GM23248 (cell line): ENCODE measurements at regions not wholly inside any gene's neighbourhood (a gene's known extent, or its start where the extent isn't known, plus 50 kb on each side); places are given as distances from the start of the nearest gene placed in this dataset.

Experiments
- DNase-seq: peaks from one replicate; pipeline ENCODE4 v3.0.0-alpha.2; 2015
- H2AFZ ChIP-seq: fragments of 200-600 bp; sonication (generic); 2 replicates; pipeline ENCODE4 v1.6.1; 2016; ENCODE audit warnings: antibody characterized with exemption
- H3F3A ChIP-seq: fragments of 200-600 bp; sonication (generic); 2 replicates; pipeline ENCODE4 v1.6.1; 2016; ENCODE audit warnings: mild to moderate bottlenecking, antibody characterized with exemption, mixed run types; ENCODE audit not compliant: insufficient read depth
- H3K27ac ChIP-seq: fragments of 200-600 bp; sonication (generic); 2 replicates; pipeline ENCODE4 v1.5.1; 2016; ENCODE audit warnings: mild to moderate bottlenecking
- H3K27me3 ChIP-seq: fragments of 200-600 bp; sonication (generic); replicated peaks from 2 replicates; pipeline ENCODE4 v1.6.1; 2016; ENCODE audit warnings: mild to moderate bottlenecking; ENCODE audit not compliant: insufficient read depth
- H3K36me3 ChIP-seq: fragments of 200-600 bp; sonication (generic); 2 replicates; pipeline ENCODE4 v1.6.1; 2016; ENCODE audit warnings: low read depth, mild to moderate bottlenecking
- H3K4me1 ChIP-seq: fragments of 200-600 bp; sonication (generic); 2 replicates; pipeline ENCODE4 v1.6.1; 2016; ENCODE audit warnings: mild to moderate bottlenecking; ENCODE audit not compliant: insufficient read depth
- H3K4me2 ChIP-seq: fragments of 200-600 bp; sonication (generic); one replicate; pipeline ENCODE4 v1.6.1; 2016; ENCODE audit warnings: mild to moderate bottlenecking; ENCODE audit not compliant: unreplicated experiment
- H3K4me3 ChIP-seq: fragments of 200-600 bp; sonication (generic); 2 replicates; pipeline ENCODE4 v1.5.1; 2016; ENCODE audit warnings: mild to moderate bottlenecking
- H3K79me2 ChIP-seq: fragments of 200-600 bp; sonication (generic); 2 replicates; pipeline ENCODE4 v1.6.1; 2016; ENCODE audit warnings: mild to moderate bottlenecking; ENCODE audit not compliant: insufficient read depth
- H3K9ac ChIP-seq: fragments of 200-600 bp; sonication (generic); 2 replicates; pipeline ENCODE4 v1.6.1; 2016; ENCODE audit warnings: mild to moderate bottlenecking
- H3K9me2 ChIP-seq: fragments of 200-600 bp; sonication (generic); 2 replicates; pipeline ENCODE4 v1.6.1; 2016; ENCODE audit warnings: mixed run types, mild to moderate bottlenecking, moderate library complexity; ENCODE audit not compliant: insufficient read depth
- H3K9me3 ChIP-seq: fragments of 200-600 bp; sonication (generic); one replicate; pipeline ENCODE4 v1.6.1; 2017; ENCODE audit warnings: low read depth
- H4K20me1 ChIP-seq: fragments of 200-600 bp; sonication (generic); 2 replicates; pipeline ENCODE4 v1.6.0; 2016; ENCODE audit not compliant: insufficient read depth
- EZH2 ChIP-seq: fragments of 200-600 bp; sonication (generic); IDR thresholded peaks from 2 replicates; pipeline ENCODE4 v1.6.1; 2018; ENCODE audit warnings: antibody characterized with exemption, mild to moderate bottlenecking; ENCODE audit not compliant: insufficient read depth, poor library complexity, severe bottlenecking
- EZH2phosphoT487 ChIP-seq: fragments of 200-600 bp; sonication (generic); IDR thresholded peaks from 2 replicates; pipeline ENCODE4 v1.6.1; 2018; ENCODE audit warnings: antibody characterized with exemption, moderate library complexity, mild to moderate bottlenecking, low read depth; ENCODE audit not compliant: insufficient read depth
- whole genome bisulfite sequencing, 2 experiments: methylation state at CpG; one replicate each; pipeline ENCODE4 v1.1.6; 2015 to 2017; ENCODE audit warnings: low lambda C conversion rate in 2 of 2, low coverage in 1 of 2; ENCODE audit errors: missing lambda C conversion rate in 2 of 2; 5-methylcytosine and 5-hydroxymethylcytosine counted together
- in situ Hi-C: fragments of 300-500 bp; cut with MboI; formaldehyde crosslinking; loops from 2 replicates; pipeline ENCODE4 v1.15.0; 2020

DNA sequence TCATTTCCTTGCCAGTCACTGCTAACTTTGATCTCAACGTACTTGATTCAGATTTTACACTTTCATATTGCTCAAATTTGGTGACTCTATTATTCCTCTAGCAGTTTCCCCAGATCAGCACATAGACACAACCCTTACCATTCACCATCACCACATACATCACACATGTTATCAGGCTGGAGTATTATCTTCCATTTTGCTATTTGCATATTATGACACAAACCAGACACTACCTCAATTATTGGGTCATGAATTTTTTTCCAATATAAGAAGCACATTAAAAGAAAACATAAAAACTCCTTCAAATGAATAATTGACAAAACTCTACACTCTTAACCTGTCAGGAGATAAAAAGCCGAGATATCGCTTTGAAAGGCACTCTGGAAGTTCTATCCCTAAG is 1166.7 kb upstream of the B3GALT2 start:
- 29 to 49% methylated on average over 3 of the region's 3 CpGs for whole genome bisulfite sequencing, 2 experiments
- DNase-seq, result no peak
- Histone ChIP-seq H3K4me3 (no peak overlapping the region), H3K79me2 (no peaks in the 10 kb centered on the region), H3K27me3 (no peaks in the 10 kb centered on the region), H3K9ac (no peak overlapping the region), H3K9me2 (no peaks in the 10 kb centered on the region), H3K27ac (no peak overlapping the region), H3K9me3 (peaks cover 3% of the 10 kb centered on the region), H3F3A (no peaks in the 10 kb centered on the region), H3K36me3 (no peaks in the 10 kb centered on the region), H2AFZ (no peak overlapping the region), H3K4me2 (no peak overlapping the region), H4K20me1 (no peaks in the 10 kb centered on the region), H3K4me1 (no peaks in the 10 kb centered on the region)
- in situ Hi-C loops, result no loop called here
- TF ChIP-seq EZH2 (no peak), EZH2phosphoT487 (no peak)

DNA sequence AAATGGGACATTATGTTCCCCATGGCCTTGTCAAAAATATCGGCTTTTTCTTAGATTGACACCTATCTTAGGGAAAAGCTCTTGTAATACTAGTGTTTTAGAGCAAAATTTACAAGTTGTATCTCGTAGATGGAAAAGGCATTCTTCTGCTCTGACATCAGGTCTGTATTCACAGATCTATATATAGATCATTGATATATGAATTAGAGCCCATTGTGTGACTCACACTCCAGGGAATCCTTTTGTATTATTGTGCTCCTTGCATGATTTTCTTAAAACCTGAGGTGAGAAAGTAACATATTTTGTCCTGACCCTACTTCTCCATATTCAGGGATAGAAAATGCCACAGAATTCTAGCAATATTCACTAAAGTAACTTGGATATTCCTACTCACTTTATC is 1160.8 kb upstream of the B3GALT2 start:
- Histone ChIP-seq H3K27me3 (no peaks in the 10 kb centered on the region), H3F3A (no peaks in the 10 kb centered on the region), H3K9ac (no peak overlapping the region), H3K36me3 (no peaks in the 10 kb centered on the region), H3K27ac (no peak overlapping the region), H3K4me1 (no peaks in the 10 kb centered on the region), H4K20me1 (no peaks in the 10 kb centered on the region), H3K9me2 (no peaks in the 10 kb centered on the region), H3K4me3 (no peak overlapping the region), H3K4me2 (no peak overlapping the region), H3K9me3 (no peaks in the 10 kb centered on the region), H2AFZ (no peak overlapping the region), H3K79me2 (no peaks in the 10 kb centered on the region)
- WGBS, 2 experiments, result 11 to 24% methylated on average over 2 of the region's 2 CpGs
- no peak for DNase-seq
- TF ChIP-seq EZH2 (no peak), EZH2phosphoT487 (no peak)
- in situ Hi-C loops, result no loop called here

- no peaks in the 10 kb centered on the region for H3K27me3 ChIP-seq
- H3K4me2 ChIP-seq, result no peak overlapping the region
- no peaks in the 10 kb centered on the region for H3K9me3 ChIP-seq
- H3K4me1 ChIP-seq, result no peaks in the 10 kb centered on the region
- H3F3A ChIP-seq, result no peaks in the 10 kb centered on the region
- no peaks in the 10 kb centered on the region for H3K9me2 ChIP-seq
- H3K27ac ChIP-seq, result no peak overlapping the region
- DNase-seq, result no peak
- TF ChIP-seq EZH2phosphoT487 (no peak), EZH2 (no peak)
- H3K4me3 ChIP-seq, result no peak overlapping the region
- no peaks in the 10 kb centered on the region for H4K20me1 ChIP-seq
- no peak overlapping the region for H2AFZ ChIP-seq
- in situ Hi-C loops, result no loop called here
- H3K36me3 ChIP-seq, result no peaks in the 10 kb centered on the region
- WGBS, 2 experiments, result 46 to 53% methylated on average over 18 of the region's 18 CpGs
- no peak overlapping the region for H3K9ac ChIP-seq
- no peaks in the 10 kb centered on the region for H3K79me2 ChIP-seq
These were observed 1156.3 kb upstream of the B3GALT2 start for GRCh38 chr1:194342484-194343262.

GRCh38 chr1:194341587-194341986 is 1155.2 kb upstream of the B3GALT2 start:
- Histone ChIP-seq H3K9me2 (no peaks in the 10 kb centered on the region), H3K4me2 (no peak overlapping the region), H3K36me3 (no peaks in the 10 kb centered on the region), H3K27me3 (no peaks in the 10 kb centered on the region), H3F3A (no peaks in the 10 kb centered on the region), H3K4me3 (no peak overlapping the region), H2AFZ (no peak overlapping the region), H4K20me1 (no peaks in the 10 kb centered on the region), H3K9me3 (no peaks in the 10 kb centered on the region), H3K4me1 (no peaks in the 10 kb centered on the region), H3K27ac (no peak overlapping the region), H3K79me2 (no peaks in the 10 kb centered on the region), H3K9ac (no peak overlapping the region)
- in situ Hi-C loops, result no loop called here
- TF ChIP-seq EZH2 (no peak), EZH2phosphoT487 (no peak)
- DNase-seq, result no peak
- WGBS, 2 experiments, result 73 to 77% methylated on average over 1 of the region's 1 CpG
